ENCODE measurements at regions not wholly inside any gene's neighbourhood (a gene's known extent, or its start where the extent isn't known, plus 50 kb on each side); places are given as distances from the start of the nearest gene placed in this dataset.

DNA sequence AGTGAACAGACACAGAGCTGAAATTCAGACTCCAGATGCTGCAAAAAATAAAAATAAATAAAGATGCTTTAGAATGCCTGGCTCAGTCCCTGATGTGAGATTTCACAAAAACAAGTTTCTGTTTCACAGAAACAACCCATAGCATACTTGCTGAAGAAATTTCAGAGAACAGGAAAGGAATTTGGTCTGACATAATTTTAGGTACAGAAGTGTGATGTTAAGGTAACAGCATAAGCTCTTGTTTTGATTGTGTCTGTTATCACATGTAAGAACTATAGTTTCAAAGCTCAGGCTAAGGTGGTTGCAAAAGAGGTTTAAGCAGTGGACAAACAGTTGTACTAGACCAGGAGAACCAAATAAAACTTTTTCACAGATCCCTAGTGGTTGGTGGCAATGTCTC, 152.1 kb downstream of the PTGER3 start:
- ATAC-seq = no peak

GRCh38 chr1:70896224-70896623, 151.4 kb downstream of the PTGER3 start:
- no peak for ATAC-seq

DNA sequence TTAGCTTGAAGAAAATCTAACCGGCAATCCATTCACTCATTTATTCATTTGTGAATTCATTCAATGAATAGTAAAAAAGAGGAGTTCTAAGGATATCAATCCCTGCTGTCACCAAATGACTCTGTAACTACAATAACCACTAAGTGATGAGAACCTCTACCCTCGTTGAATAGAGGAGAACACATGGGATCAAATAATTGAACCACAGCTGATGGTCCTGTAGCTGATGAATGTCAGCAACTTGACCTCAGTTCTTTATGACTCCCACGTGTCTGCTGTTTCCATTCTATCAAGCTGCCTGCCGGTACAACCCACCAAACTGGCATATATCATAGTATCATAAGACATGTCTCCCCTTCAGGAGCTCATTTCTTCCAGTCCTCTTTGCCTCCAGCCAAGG, 150.3 kb downstream of the PTGER3 start:
- ATAC-seq = no peak

DNA sequence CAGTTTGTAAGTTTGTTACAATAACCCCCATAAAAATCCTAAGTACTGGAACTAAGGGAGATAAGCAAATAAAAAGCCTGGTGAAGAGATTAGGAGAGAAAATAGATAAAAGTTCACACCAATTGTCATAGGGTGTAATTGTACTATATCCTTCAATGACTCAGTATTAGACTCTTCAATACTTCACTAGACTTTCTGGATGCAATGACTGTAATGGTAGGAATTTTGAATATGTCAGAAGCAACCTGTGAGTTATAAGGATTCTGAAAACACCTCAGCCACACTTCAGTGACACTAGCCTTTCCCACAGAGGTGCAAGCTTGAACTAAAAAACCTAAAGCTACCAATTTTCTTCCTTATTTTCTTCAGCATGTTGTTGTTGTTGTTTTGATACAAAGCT, 147.9 kb downstream of the PTGER3 start:
- no peak for ATAC-seq

DNA sequence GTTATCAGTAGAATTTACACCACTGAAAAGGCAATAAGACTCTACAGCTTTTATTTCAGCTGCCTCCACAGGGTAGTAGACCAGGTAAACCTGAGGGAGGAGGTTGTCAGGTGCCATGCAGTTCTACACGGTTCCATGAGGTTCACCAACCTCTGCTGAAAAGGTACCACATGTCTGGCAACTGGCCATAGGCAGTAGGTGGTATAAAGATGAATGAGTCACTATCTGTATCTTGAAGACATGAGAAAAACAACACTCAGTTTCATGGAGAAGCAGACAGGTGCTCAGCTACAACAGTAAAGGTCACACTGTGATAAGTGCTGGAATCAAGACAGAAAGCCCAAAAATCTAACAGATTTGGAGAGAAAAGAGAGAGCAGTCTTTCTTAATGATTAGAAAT, 145.4 kb downstream of the PTGER3 start:
- ATAC-seq = no peak

- no peak for ATAC-seq
Observed at GRCh38 chr1:70906800-70907199, 140.8 kb downstream of the PTGER3 start.

- ATAC-seq = no peak
Observed at GRCh38 chr1:70907563-70908310, 139.9 kb downstream of the PTGER3 start.

- ATAC-seq = no peak
Observed at GRCh38 chr1:70909262-70909822, 138.3 kb downstream of the PTGER3 start.

- ATAC-seq = no peak
Observed at GRCh38 chr1:70910013-70910412, 137.6 kb downstream of the PTGER3 start.

GRCh38 chr1:70911861-70912260, 135.8 kb downstream of the PTGER3 start:
- no peak for ATAC-seq

DNA sequence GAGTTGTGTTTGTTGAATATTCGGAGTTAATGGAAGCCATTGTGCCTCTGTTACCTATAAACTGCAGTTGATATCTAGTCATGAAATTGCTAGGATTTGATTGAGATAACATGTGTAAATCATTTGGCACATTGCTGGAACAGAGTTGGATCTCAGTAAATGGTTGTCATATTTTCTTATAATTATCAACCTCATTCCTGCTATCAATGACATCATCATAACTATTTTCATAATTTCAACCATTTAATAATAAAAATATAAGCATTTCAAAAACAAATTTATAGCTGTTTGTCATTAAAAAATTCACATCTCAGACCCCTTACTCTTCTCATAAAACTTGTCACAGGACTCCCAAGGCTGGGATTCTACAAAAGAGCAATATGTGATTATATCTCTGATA, 133.4 kb downstream of the PTGER3 start:
- ATAC-seq = no peak

GRCh38 chr1:70915258-70916033, 132.2 kb downstream of the PTGER3 start:
- ATAC-seq = no peak

GRCh38 chr1:70916034-70916427, 131.6 kb downstream of the PTGER3 start:
- ATAC-seq = no peak

GRCh38 chr1:70919706-70920323, 127.8 kb downstream of the PTGER3 start:
- ATAC-seq = no peak

All from esophagus mucosa (tissue), 1 donor.